GM13976 (cell line): ENCODE measurements at regions not wholly inside any gene's neighbourhood (a gene's known extent, or its start where the extent isn't known, plus 50 kb on each side); places are given as distances from the start of the nearest gene placed in this dataset.
"Not testable (repeated sequence)": the region's sequence is repeated elsewhere in the genome, so short reads cannot be mapped to it uniquely, and the experiment has no call there.

Experiments used
- DNase-seq: peaks from one replicate; pipeline ENCODE4 v3.0.0; 2012; ENCODE audit warnings: low spot score
- CTCF ChIP-seq: IDR thresholded peaks from 2 replicates; pipeline ENCODE4 v1.5.1; 2012; ENCODE audit warnings: borderline replicate concordance, mild to moderate bottlenecking; ENCODE audit not compliant: insufficient read depth; ENCODE audit errors: extremely low read depth, missing control alignments, control extremely low read depth
- in situ Hi-C: fragments of 300-500 bp; cut with MboI; formaldehyde crosslinking; loops from one replicate; pipeline ENCODE4 v1.12.0; 2022; ENCODE audit warnings: low sequenced_read_pairs, mixed read lengths, inconsistent platforms; ENCODE audit not compliant: unreplicated experiment

- TF ChIP-seq CTCF = no peak
- no peak for DNase-seq
- in situ Hi-C loops = no loop called here
Measured at GRCh38 chr3:11739706-11740105, 96.0 kb upstream of the VGLL4 start.

- DNase-seq = no peak
- in situ Hi-C loops = no loop called here
- no peak for TF ChIP-seq CTCF
Measured at GRCh38 chr3:11739123-11739522, 95.4 kb upstream of the VGLL4 start.

GRCh38 chr3:11737742-11738141, 94.0 kb upstream of the VGLL4 start:
- TF ChIP-seq CTCF = no peak
- DNase-seq = no peak
- in situ Hi-C loops = no loop called here

- in situ Hi-C loops = no loop called here
- no peak for DNase-seq
- TF ChIP-seq CTCF = no peak
Measured at GRCh38 chr3:11736136-11736833, 92.6 kb upstream of the VGLL4 start.

GRCh38 chr3:11735638-11736037, 91.9 kb upstream of the VGLL4 start:
- no peak for TF ChIP-seq CTCF
- DNase-seq = no peak
- in situ Hi-C loops = no loop called here

GRCh38 chr3:11735111-11735510, 91.4 kb upstream of the VGLL4 start:
- in situ Hi-C loops = not testable (repeated sequence)

GRCh38 chr3:11733914-11734313, 90.2 kb upstream of the VGLL4 start:
- no peak for DNase-seq
- in situ Hi-C loops = no loop called here
- no peak for TF ChIP-seq CTCF

More at GRCh38 chr3:11735111-11735510, 91.4 kb upstream of the VGLL4 start:
- not testable (repeated sequence) for DNase-seq
